Lung (tissue), 11 donors: ENCODE measurements at regions not wholly inside any gene's neighbourhood (a gene's known extent, or its start where the extent isn't known, plus 50 kb on each side); places are given as distances from the start of the nearest gene placed in this dataset.

Experiments
- ATAC-seq: fragments of 200-7000 bp; cut with Tn5 transposase; one replicate; pipeline ENCODE4 v1.9.1; 2020; ENCODE audit warnings: moderate number of reproducible peaks; ENCODE audit not compliant: insufficient read depth, low FRiP score
- DNase-seq, 3 donors: peaks; one replicate each; pipeline ENCODE4 v3.0.0-alpha.2; 2013 to 2017
- H3K27ac ChIP-seq, 2 donors: one replicate each; pipeline ENCODE4 v1.5.1; 2013; ENCODE audit warnings: mild to moderate bottlenecking in 2 of 2, moderate library complexity in 2 of 2, control low read depth in 1 of 2, inconsistent platforms in 1 of 2, low read depth in 1 of 2, low read length in 1 of 2
- H3K27me3 ChIP-seq, 3 donors: one replicate each; pipeline ENCODE4 v1.5.1; 2013; ENCODE audit warnings: low read length in 2 of 3; ENCODE audit not compliant: control insufficient read depth in 3 of 3, insufficient read depth in 3 of 3
- H3K36me3 ChIP-seq, 4 donors: one replicate each; pipeline ENCODE4 v1.5.1; 2013; ENCODE audit warnings: low read length in 4 of 4, mild to moderate bottlenecking in 1 of 4, moderate library complexity in 1 of 4; ENCODE audit not compliant: control insufficient read depth in 4 of 4, insufficient read depth in 4 of 4
- H3K4me1 ChIP-seq, 5 donors: one replicate each; pipeline ENCODE4 v1.5.1; 2013; ENCODE audit warnings: low read length in 5 of 5, mild to moderate bottlenecking in 2 of 5, moderate library complexity in 1 of 5; ENCODE audit not compliant: control insufficient read depth in 5 of 5, insufficient read depth in 5 of 5
- H3K4me3 ChIP-seq: one replicate; pipeline ENCODE4 v1.5.1; 2013; ENCODE audit warnings: mild to moderate bottlenecking, control low read depth, moderate library complexity
- H3K9ac ChIP-seq, 2 donors: one replicate each; pipeline ENCODE4 v1.5.1; 2013; ENCODE audit warnings: low read length in 2 of 2, control low read depth in 1 of 2; ENCODE audit not compliant: insufficient read depth in 1 of 2
- H3K9me3 ChIP-seq, 4 donors: one replicate each; pipeline ENCODE4 v1.5.1; 2013; ENCODE audit warnings: low read length in 3 of 4, mild to moderate bottlenecking in 1 of 4, moderate library complexity in 1 of 4; ENCODE audit not compliant: control insufficient read depth in 4 of 4, insufficient read depth in 3 of 4
- WGBS, 2 donors: extraction: QIAGEN DNeasy Blood & Tissue Kit; methylation state at CpG; one replicate each; pipeline ENCODE4 v1.1.7; 2013; 5-methylcytosine and 5-hydroxymethylcytosine counted together
- TF ChIP-seq, protein P1 (sequence below): IDR thresholded peaks from 2 replicates; pipeline ENCODE4 v1.5.1; 2012; ENCODE audit warnings: mild to moderate bottlenecking; ENCODE audit errors: control extremely low read depth, extremely low read depth
- donor health status: control.
- donor health status: control.
- donor health status: Bipolar disorder and iron deficiency.
- donor health status: healthy.
- donor health status: DM: yes; HTN: yes; CAD: no.

GRCh38 chr6:140079328-140079727, 704.9 kb upstream of the CITED2 start:
- H3K4me3 ChIP-seq = no peak overlapping the region
- DNase-seq (peak; percentile 47 to 89 (median 82)), ATAC-seq (no peak)
- no peak overlapping the region for H3K9ac ChIP-seq
- no peaks in the 10 kb centered on the region for H3K27me3 ChIP-seq
- peaks cover 0 to 38% (median 5%) of the 10 kb centered on the region in 5 donors for H3K4me1 ChIP-seq
- TF ChIP-seq, protein P1, sequence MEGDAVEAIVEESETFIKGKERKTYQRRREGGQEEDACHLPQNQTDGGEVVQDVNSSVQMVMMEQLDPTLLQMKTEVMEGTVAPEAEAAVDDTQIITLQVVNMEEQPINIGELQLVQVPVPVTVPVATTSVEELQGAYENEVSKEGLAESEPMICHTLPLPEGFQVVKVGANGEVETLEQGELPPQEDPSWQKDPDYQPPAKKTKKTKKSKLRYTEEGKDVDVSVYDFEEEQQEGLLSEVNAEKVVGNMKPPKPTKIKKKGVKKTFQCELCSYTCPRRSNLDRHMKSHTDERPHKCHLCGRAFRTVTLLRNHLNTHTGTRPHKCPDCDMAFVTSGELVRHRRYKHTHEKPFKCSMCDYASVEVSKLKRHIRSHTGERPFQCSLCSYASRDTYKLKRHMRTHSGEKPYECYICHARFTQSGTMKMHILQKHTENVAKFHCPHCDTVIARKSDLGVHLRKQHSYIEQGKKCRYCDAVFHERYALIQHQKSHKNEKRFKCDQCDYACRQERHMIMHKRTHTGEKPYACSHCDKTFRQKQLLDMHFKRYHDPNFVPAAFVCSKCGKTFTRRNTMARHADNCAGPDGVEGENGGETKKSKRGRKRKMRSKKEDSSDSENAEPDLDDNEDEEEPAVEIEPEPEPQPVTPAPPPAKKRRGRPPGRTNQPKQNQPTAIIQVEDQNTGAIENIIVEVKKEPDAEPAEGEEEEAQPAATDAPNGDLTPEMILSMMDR = no peak
- H3K27ac ChIP-seq = peak overlapping the region in 1 of 2 donors; percentile 98
- no peaks in the 10 kb centered on the region for H3K36me3 ChIP-seq
- no peaks in the 10 kb centered on the region for H3K9me3 ChIP-seq
- 67 to 81% methylated on average over 5 of the region's 5 CpGs for WGBS, 2 donors

DNA sequence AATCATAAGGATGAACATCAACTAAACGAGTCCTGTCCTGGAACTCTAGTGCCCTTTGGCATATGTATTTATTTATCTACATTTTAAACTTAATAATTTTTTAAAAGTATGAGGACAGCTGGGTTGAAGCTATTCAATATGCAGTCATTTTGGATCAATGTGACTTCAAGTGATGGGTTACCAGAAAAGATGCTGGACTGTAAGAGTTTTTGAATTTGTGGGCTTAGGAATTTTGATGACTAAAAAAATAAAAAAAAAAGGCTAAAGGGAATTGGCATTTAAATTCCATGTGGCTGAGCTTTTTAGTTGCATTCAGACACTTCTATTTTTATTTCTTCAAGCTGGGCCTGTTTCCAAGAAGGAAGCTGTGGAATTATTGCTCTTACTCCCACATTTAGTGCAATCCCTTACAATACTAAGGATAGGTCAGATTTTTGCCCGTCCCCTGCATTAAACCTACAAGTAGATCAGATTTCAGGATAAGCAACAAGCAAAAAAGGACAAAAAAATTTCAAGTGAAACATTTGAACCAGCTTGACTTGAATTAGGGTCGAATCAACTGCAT, 704.2 kb upstream of the CITED2 start:
- ATAC-seq = no peak

DNA sequence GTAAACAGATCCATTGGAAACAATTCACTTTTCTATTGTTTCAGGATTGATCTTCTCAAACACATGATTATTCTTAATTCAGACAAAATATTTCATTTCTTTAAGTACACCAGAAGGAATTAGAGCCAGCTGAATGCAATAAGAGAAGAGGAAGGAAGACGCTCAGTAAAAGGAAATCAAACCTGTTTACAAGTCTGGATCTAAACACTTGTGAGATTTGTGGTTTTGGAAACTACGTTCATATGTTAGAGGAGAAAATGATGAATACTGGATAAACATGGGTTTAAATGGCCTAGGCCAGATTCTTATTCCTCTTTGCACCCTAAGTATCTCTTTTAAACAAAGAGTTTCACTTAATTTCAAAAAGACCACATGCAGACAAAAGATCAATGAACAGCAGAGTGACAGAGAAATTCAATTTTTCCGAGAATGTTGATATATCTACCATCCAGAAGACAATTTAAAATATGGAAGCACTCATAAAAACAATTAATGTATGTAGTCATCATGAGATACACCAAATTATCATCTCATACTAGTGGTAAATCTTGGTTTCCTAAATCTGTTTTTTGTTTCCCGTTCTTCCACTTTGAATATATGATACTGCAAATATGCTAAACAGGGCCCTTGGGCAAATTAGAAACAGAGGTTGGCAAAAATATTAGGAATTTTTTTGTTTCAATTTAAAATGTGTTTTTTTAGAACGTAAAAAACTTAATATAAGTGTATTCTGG, 703.5 kb upstream of the CITED2 start:
- DNase-seq = no peak
- H3K27ac ChIP-seq = peak overlapping the region in 1 of 2 donors; percentile 98
- WGBS, 2 donors = 61 to 66% methylated on average over 5 of the region's 5 CpGs

More for the DNA sequence above, 704.2 kb upstream of the CITED2 start:
- peak; percentile 18 to 92 (median 91) for DNase-seq
- Histone ChIP-seq H3K36me3 (no peaks in the 10 kb centered on the region), H3K27ac (peak overlapping the region in 1 of 2 donors; percentile 98), H3K27me3 (no peaks in the 10 kb centered on the region), H3K9me3 (no peaks in the 10 kb centered on the region), H3K4me1 (peaks cover 0 to 41% (median 5%) of the 10 kb centered on the region in 5 donors), H3K9ac (no peak overlapping the region), H3K4me3 (no peak overlapping the region)
- TF ChIP-seq, protein P1 = no peak
- 55 to 70% methylated on average over 3 of the region's 3 CpGs for WGBS, 2 donors

More for the DNA sequence above, 703.5 kb upstream of the CITED2 start:
- no peak for ATAC-seq
- no peaks in the 10 kb centered on the region for H3K9me3 ChIP-seq
- no peak overlapping the region for H3K4me3 ChIP-seq
- no peaks in the 10 kb centered on the region for H3K27me3 ChIP-seq
- H3K9ac ChIP-seq = no peak overlapping the region
- TF ChIP-seq, protein P1 = no peak
- H3K4me1 ChIP-seq = peaks cover 0 to 43% (median 5%) of the 10 kb centered on the region in 5 donors
- no peaks in the 10 kb centered on the region for H3K36me3 ChIP-seq
